ENCODE measurements at regions not wholly inside any gene's neighbourhood (a gene's known extent, or its start where the extent isn't known, plus 50 kb on each side); places are given as distances from the start of the nearest gene placed in this dataset.

DNA sequence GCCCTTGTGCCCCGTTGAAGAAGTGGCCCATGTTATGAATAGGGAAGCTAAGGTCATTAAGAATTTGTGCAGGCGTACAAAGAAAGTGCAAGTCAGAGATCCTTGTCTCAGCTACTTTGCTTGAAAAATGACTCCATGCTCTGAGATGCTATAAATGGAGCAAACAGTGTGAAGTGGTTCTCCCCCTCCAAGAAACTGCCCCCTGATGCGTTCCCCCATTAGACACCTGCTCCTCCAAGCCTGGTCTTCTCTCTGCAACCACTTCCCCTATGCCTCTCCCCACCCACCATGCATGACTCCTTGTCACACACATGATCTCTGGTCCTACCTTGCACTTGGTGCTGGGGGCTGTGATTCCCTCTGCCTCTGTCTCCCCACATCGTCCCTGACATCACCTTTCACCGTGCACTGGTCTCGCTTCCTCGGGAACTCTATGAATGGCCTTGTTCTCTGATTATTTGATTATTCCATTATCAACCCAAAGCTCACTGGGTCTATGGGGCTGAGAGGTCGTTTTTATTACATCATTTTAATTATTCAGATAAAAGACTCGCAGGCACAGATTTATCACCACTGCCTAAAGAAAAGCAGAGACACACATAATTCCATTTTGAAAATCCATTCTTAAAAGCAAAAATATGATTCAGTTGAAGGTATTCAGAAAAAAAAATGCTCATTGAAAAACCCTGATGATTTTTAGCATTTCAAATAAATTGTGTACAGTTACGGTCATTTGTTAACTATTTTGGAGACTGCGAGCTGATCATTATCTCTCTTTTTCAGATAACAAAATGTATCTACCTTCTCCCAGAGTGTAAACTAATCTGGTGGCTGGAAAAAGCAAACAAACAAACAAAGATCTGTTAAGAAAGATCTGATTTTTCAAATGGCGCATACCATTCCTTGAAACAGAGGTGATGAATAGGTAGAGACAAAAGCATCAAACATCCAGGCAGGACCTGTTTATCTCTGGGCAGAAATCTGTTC, 294.9 kb downstream of the SOX11 start:
- DNase-seq (ENCODE audit: low read depth in 4 of 4, low spot score in 1 of 4): no peak

DNA sequence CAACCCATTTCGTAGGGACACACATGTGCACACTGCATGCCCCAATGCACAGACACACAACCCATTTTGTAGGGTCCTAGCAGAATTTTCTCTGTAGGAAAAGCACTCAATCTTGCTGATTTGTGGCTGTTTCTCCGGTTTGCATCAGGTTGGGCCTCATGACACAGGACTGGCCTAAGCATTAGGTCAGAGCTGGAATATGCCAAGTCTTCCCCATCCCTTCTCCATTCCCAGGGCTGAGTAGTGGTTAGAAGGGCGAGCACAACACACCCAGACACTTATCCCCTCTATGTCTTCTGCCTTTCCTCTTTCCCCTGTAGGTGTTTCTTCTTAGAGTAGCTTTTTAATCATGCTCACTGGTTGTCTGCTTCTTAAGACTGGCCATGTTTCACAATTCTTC, 295.9 kb downstream of the SOX11 start:
- DNase-seq (ENCODE audit: low read depth in 4 of 4, low spot score in 1 of 4): no peak

DNA sequence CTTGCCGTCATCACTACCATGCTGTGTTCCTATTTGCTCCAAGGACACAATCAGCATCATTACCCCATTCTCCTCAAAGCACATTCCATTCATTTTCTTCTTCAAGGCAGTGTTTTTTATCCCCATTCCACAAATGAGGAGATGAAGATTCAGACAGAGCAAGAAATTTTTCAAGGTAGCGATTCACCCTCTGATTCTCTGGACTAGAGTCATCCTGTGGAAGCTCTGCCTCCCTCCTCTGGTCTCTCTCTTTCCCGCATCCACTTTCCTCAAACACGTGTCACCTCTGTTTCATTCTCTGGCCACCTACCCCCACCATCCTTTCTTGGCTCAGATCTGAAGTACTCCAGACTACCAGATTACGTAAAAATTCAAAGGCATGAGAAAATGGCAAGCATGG, 297.9 kb downstream of the SOX11 start:
- DNase-seq (ENCODE audit: low read depth in 4 of 4, low spot score in 1 of 4): no peak

DNA sequence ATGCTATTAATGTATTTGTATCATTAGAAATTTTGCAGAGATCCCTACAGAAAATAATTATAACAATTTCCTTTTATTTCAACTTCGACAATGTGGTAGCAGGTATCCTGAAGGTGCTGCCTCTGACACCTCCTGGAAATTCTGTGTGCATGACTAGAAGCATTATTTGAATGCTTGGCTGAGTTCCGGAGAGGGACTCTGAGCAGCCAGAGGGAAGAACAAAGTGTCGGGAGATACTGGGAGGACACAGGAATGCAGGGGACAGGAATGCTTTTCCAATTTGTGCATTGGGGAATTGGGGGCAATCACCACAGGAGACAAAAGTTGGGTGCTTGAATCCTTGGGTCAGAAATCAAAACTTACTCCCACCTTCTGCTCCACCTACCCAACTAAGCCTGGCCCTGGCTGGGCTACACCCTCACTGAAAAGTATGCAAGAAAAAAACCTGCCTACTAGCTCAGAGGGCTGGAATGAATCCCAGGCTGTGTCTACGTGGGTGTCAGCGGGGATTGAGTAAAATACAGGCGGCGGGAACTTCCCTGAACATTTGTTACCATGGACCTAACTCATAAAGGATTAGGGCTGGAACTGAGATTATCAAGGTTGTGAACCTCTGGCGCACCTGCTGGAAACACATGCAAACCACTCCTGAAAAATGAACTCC, 299.3 kb downstream of the SOX11 start:
- no peak for DNase-seq (ENCODE audit: low read depth in 4 of 4, low spot score in 1 of 4)

DNA sequence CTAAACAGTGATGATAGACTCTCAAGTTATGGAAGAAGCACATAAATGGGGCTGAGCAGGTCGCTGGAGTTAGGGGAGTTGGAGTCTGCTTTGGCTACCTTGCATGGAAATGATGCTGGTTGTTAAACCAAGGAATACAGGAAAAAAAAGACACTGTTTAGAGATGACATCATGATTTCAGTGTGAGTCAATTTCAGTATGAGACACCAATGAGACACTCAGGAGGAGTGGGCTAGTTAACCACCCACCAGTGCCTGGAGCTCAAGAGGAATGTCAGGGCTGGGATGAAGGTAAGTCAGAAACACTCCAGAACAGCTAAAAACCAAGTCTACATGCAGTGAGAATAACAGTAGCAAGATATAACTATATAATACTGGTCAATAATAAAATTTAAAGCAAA, 303.6 kb downstream of the SOX11 start:
- DNase-seq (ENCODE audit: low read depth in 4 of 4, low spot score in 1 of 4): no peak

DNA sequence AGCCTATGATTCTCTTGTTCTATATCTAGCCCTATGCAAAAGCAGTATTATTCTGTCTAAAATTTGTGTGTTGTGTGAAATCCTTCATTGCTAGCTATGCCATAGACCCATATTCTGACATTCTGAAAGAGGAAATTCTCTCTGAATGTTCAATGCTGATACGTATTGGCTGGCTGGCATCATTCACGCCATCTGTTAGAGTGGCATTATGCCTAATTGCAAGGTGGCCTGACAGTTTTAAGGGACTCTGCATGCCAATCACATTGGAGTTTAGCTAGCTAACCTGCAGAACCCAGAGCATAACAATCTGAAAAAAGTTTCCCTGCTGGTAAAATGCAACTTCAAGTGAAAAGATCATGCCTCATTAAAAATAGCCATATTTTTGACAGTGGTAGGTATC, 316.0 kb downstream of the SOX11 start:
- DNase-seq (ENCODE audit: low read depth in 4 of 4, low spot score in 1 of 4): no peak

DNA sequence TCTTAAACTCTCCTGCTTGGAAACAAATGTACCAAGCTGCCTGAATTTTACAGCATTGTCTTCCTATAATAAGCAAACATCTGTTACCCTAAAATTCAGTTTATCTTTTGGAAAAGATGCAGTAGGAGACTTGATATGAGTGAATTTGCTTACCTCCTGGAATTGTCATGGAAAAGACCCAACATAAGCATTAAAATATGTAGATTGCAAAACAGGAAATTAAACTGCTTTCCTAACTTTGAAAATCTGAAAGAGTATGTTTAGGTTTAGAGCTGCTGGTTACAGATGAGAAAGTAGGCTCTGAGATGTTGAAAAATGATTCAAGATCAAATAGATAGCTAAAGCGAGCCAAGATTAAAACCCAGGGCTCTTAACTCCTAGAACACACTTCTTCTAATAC, 316.5 kb downstream of the SOX11 start:
- no peak for DNase-seq (ENCODE audit: low read depth in 4 of 4, low spot score in 1 of 4)

DNA sequence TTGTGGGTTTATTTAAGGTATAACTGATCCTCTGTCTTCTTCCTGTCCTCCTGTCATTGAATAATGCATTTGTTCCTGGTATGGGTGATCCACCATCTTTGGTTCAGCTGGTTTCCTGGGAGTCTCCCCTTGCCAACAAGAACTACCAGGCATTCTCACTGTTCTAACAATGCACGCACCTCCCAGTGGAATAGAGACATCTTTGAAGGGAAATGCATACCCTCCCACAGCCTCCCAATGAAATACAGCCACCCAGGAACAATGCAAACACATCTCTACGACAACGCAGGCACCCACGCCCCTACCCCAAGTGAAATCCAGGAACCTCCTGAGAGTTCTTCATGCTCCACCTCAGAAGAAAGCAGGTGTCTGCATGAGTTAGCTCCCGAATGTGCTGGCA, 318.0 kb downstream of the SOX11 start:
- DNase-seq (ENCODE audit: low read depth in 4 of 4, low spot score in 1 of 4): no peak

DNA sequence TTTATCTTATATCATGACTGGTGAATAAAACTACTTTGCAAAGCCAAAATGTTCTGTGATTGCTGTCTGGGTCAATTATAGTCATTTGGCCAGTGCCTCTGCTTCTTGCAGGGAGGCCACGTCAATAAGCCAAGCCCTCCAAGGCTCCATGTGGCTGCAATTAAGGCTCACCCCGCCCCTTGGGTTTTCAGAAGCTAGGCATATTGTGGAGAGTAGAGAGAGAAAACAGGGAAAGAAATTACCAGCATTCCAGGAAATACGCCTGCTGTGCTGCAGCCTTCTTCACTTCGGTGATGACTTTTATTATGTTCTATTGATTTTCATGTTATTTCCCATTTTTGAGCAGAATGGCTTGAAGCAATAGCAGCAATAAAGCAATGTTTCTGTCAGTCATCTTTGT, 319.7 kb downstream of the SOX11 start:
- DNase-seq (ENCODE audit: low read depth in 4 of 4, low spot score in 1 of 4): no peak

DNA sequence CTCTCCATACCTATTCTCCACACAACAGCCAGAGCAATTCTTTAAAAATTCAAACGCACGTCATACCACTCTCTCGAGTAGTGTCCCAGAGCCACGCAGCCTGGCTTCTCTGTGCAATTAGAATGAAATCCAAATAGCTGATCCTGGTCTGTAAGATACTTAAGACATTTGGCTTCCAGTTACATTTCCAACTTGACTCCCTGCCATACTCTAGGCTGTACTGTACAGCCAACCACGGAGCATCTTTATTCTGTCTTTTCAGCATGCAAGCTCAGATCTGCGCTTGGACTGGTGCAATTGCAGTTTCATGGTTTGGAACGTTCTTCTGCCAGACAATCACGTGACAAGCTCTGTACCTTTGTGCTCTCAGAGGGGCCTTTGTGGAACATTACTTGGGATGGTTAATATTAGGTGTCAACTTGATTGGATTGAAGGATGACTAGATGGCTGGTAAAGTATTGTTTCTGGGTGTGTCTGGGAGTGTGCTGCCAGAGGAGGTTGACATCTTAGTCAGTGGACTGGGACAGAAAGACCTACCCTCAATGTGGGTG, 325.6 kb downstream of the SOX11 start:
- DNase-seq (ENCODE audit: low read depth in 4 of 4, low spot score in 1 of 4): no peak

DNA sequence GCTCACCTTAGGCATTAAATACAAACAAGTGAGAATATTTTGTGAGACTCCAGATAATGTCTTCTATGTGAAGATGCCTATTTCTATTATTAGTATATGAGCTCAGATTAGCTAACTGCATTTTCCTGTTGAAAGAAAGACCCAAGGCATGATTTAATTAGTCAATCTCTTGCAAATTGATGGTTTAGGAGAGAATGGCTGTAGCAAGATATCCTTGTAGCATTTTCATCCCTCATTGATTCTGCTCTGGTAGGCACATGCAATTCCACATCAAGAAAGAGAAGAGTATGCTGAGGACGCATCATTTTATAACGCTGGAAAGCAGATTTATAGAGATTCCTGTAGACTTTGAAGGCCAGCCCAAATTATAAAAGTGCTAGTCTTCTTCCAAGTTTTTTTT, 332.0 kb downstream of the SOX11 start:
- no peak for DNase-seq (ENCODE audit: low read depth in 4 of 4, low spot score in 1 of 4)

DNA sequence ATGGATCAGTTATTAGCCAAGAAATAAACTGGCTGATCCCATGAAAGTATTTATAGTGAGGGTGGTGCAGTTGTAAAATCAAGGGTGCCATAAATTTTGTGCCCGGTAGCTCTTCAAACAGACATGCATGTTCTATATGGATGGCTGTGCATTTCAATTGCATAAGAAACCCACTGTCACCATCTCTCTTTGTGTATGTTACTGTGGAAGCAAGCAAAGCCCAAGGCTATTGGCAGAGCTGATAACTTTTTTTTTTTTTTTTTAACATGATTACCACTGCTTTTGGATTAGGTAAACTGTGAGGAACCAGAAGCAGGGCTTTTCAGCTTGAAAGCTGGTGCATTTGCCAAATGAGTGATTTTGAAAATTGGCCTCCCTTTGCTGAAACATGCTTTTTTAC, 332.6 kb downstream of the SOX11 start:
- no peak for DNase-seq (ENCODE audit: low read depth in 4 of 4, low spot score in 1 of 4)

DNA sequence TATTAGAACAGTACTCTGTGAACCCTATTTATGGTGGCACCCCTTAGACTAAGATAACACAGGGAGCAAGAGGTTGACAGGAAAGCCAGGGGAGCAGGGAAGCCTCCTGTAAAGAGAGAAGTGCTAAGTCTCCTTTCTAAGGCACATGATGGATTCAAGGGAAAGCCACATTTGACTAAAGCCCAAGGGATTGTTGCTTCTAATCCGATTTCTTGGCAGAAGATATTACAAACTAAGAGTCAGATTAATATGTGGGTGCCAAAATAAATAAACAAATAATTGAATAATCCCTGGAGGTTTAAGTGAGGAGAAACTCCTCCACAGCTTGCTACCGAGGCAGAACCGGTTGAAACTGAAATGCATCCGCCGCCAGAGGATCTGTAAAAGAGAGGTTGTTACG, 333.2 kb downstream of the SOX11 start:
- DNase-seq (ENCODE audit: low read depth in 4 of 4, low spot score in 1 of 4): no peak

DNA sequence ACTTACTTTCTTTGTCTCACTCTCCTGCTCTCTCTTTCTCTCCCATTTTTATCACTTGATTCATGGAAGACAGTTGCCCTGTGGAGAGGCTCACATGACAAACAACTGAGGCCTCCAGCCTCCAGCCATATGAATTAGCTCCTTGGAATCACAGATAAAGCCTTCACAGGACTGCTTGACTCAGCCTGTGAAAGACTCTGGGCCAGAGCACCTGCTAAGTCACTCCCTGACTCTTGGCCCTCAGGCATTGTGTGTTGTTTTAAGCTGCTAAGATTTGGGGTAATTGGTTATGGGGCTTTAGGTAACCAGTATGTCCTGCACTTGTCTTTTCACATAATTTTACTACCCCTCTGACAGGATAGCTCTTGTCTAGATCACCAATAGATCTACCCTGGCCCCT, 334.9 kb downstream of the SOX11 start:
- no peak for DNase-seq (ENCODE audit: low read depth in 4 of 4, low spot score in 1 of 4)

DNA sequence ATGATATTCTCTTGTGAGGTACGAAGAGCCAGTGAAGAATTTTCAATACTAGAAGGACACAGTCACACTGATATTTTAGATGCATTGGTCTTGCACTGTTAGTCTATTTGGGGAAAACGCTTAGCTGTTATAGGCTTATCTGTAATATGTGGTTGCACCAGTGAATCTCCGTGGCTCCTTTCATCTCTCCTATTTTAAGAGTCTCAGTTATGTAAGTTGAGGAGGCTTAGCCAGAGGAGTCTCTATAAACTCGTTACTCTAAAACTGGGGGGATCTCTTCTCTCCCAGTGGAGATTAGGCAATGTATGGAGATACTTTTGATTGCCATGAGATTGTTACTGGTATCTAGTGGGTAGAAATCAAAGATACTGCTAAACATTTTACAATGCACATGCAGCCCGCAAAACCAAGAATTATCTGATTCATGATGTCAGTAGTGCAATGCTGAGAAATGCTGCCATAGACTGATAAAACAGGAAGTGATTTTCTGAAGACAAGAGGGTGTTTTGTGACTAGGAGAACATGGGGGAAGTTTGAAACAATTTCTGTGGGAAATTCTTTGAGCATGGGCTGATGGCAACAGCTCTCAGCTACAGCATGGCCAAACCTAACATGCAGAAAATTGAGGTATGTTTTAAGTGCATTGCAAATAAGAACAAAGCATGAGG, 339.1 kb downstream of the SOX11 start:
- DNase-seq (ENCODE audit: low read depth in 4 of 4, low spot score in 1 of 4): no peak

DNA sequence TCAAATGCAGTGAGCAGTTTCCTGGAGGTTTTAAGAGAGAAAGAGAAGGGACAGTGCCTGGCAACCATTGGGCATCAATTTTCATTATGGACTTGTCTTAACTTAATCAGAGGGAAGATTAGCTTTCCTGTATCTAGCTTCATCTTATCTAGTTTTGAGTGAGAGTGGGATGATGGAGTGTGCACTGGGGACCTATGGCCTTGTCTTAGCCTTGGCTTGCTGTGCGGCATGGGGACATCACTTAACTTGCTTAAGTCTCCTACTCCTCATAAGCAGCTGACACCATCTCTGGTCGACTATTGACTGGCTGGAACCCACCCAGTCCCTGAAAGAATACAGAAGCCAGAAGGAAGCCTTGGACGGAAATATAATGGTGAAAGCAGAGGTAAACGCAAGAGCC, 344.0 kb downstream of the SOX11 start:
- no peak for DNase-seq (ENCODE audit: low read depth in 4 of 4, low spot score in 1 of 4)

DNA sequence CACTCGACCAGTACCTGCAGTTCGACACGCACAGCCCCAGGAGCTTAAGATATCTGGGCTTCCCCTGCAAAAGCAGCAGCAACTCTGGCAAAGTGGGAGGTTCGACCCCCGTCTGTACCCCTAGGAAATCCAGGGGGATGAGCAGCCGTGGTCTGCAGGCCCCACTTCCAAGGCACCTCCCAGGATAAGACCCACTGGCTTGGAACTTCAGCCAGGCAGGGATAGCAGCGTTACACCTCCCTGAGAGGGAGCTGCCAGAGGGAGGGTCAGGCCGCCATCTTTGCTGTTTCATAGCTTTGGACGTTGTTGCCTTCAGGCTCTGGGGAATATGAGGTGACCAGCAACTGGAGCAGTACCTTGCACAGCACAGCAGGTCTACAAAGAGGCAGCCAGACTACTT, 351.1 kb downstream of the SOX11 start:
- no peak for DNase-seq (ENCODE audit: low read depth in 4 of 4, low spot score in 1 of 4)

DNA sequence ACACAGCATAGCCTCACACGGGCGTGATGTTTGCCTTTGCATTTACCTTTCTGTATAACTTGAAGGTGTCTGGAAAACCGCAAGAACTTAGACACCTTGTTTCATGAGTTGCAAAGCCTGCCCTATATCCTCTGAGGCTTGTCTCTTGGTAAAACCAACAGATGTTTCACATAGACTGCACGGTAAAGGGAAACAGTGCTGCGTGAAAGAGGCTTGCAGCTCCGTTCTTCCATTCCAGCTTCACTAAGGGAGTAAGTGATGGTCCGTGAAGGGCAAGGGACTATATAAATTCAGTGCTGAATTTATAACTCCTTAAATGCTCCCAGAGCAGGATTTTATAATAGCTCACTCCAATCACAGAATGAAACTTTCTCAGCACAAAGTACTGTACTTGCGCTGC, 360.5 kb downstream of the SOX11 start:
- no peak for DNase-seq (ENCODE audit: low read depth in 4 of 4, low spot score in 1 of 4)

DNA sequence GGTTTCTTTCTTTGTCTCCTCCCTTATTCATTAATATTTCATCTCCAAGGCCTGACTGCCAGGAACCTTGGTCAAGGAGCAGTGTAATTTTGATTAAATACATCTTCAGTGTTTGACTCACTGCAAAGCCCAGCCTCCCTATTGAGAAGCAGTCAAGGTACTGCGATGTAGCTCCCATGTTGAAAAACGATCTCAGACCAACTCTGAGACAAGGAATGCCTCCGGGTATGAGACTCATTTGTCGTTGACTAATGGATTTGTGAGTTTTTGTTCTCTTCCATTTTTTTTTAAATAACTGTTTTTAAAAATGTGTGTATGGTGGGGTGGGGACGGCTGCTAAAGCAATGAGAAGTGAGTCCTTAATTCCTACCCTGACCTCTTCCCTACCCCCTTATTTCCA, 361.6 kb downstream of the SOX11 start:
- DNase-seq (ENCODE audit: low read depth in 4 of 4, low spot score in 1 of 4): no peak

DNA sequence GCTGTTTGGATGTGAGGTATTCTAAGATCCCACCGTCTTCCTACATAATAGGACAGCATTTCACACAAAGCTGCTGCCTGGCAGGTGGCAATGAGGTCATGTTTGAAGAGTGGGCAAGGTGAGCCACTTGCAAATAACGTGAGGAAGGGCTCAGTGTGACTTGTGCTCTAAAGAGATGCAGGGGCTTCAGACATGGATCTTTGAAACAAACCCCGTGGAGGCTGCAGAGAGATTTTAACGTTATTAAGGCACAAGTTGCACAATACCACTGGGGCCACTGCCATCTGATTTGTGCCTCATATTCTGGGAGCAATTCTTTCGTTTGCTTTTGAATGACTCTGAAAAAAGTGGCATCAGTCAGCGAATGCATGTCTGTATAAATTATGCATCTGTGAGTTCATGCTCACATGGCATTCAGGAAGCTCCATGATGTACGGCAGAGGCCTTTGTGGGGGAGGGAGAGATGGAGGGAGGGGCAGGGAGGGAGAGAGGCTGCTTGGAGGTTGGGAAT, 362.0 kb downstream of the SOX11 start:
- no peak for DNase-seq (ENCODE audit: low read depth in 4 of 4, low spot score in 1 of 4)

DNA sequence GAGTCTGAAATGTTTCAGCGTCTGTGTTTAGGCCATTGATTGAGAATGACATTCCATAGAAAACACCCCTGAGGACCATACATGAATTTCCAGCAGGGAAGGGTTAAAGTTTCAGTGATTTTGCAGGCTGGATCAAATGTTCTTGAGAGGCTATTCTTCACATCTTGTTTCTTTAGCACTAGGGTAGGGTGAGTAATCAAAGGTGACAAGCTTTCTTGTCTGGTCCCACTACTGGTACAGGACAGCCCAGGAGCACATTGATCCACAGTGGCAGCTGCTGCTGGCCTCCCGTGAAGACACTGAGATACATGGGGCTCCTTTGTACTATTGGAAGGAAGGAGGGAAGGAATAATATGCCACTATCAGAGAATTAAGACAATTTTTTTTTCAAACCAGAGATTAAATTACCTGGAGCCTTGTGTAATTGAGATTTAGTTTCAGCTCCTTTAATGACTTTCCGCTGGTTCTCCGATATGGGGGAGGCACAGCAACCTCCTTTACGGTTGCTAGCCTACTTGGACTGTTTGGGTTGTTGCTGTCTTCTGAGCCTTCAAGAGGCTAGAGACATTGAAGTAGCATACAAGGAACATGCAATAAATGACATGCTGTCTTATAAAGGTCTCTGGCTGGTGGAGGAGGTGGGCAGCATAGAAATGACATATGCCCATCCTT, 368.9 kb downstream of the SOX11 start:
- DNase-seq (ENCODE audit: low read depth in 4 of 4, low spot score in 1 of 4): no peak

Data from stimulated activated CD4-positive, alpha-beta T cell treated with anti-CD3 and anti-CD28 coated beads, Interleukin-1b, Interleukin-23, amount 100 ng/mL, for 24 hours (primary cell).